NCI-H1105 treated with DMSO at 0.1 percent for 48 hours (cell line): ENCODE measurements at regions not wholly inside any gene's neighbourhood (a gene's known extent, or its start where the extent isn't known, plus 50 kb on each side); places are given as distances from the start of the nearest gene placed in this dataset.

ENCODE experiments used
- DNase-seq: peaks from one replicate; lab custom pipeline; 2025; lab: John Stamatoyannopoulos, UW

DNA sequence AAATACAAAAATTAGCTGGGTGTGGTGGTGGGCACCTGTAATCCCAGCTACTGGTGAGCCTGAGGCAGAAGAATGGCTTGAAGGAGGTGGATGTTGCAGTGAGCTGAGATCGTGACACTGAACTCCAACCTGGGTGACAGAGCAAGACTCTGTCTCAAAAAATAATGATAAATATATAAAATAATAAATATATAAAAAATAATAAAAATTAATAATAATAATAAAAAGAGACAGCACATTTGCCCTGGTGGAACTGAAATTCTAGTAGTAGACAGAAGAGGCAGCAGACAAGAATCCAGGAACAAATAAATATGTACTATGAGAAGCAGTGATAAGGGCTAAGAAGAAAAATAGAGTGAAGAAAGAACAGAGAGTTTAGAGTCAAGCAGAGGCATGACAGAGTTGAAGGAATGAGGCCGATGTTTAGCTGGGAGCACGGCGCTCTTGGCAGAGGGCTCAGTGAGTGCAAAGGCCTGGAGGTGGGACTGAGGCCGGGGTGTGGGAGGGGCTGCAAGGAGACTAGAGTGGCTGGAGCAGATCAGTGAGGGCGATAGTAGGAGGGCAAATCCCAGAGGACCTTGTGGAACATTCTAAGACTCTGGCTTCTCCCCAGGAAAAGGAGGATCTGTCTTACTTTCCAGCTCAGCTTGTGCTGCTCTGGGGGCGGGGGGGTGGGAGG lies 410.3 kb downstream of the MN1 start:
- DNase-seq: no peak

DNA sequence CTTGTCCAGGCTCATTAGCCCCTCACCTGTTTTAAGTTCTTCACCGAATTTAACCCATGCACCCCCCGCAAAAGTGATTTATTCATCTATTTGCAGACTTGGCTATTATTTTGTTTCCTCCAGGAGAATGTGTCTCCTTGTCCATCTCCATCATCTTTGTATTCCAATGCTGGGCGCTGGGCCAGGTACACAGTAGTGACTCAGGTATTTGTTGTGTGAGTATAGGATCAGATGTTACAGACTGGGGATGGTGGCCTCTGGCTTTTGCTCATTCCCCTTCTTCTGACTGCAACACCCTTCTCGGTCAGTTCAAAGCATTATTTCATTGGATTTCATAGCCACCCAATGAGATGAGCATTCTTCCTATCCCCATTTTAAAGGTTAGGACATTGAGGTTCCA lies 408.2 kb downstream of the MN1 start:
- no peak for DNase-seq

GRCh38 chr22:27394806-27395404 lies 406.7 kb downstream of the MN1 start:
- DNase-seq: no peak

- DNase-seq: no peak
Observed at GRCh38 chr22:27397036-27397953, 404.3 kb downstream of the MN1 start.

DNA sequence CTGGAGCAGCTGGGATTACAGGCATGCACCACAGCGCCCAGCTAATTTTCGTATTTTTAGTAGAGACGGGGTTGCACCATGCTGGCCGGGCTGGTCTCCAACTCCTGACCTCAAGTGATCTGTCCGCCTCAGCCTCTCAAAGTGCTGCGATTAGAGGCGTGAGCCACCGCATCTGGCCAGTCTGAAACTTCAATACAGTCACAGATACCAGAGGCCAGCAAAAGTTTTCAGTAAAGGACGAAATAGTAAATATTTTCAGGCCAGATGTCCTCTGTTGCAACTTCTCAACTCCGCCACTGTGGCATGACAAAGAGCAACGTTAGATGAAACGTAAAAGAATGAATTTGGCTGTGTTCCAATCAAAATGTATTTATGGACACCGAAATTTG lies 403.6 kb downstream of the MN1 start:
- no peak for DNase-seq

DNA sequence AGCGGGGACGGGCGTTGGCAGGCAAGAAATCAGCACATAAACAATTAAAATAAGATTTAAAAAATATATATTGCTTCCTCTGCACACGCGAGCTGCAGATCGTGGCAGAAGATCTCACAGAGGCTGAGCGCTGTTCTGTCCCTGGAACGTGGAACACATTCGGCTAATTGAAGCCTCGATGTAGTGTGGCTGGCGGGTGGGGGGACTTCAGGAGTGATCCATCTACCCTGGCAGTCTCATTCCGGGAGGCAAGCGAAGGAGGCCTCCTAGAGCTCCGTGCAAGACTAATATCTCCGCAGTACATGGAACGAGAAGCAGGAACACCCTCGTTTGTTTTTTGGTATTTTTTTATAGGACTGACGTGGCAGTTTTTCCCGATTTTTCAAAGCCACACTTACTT lies 402.4 kb downstream of the MN1 start:
- DNase-seq: no peak

DNA sequence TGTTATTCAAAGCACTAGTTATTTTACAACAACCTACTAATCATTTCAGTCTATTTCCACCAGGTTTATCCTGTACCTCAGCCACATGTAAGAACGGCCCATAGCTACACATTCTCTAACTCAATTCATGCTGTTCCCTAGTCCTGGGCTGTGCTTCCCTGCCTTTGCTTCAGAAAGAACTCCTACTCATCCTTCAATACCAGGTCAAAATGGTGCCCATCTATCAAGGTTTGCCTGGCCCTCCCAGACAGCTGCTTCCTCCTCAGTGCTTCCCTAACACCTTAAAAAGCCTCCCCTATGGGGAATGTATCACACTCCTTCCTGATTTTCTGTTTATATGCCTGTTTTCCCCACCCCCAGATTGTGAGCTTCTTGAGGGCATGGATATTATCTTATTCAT lies 400.7 kb downstream of the MN1 start:
- no peak for DNase-seq

GRCh38 chr22:27401321-27401720 lies 400.2 kb downstream of the MN1 start:
- no peak for DNase-seq

DNA sequence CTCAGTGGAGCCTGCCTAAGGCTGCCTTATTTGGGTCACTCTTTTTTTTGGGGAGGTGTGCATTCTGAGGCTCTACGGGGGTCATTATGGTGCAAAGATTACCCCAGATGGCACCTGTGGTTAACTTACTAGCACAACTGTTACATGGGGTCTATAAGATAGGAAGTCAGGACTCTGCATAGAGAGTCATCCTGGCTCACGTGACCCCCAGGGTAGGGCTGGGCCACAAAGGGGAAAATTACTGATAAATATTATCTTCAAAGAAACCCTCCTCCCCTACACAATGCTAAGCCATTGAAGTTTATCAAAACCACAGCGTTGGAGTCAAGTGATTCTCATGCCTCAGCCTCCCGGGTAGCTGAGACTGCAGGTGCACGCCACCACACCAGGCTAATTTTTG lies 397.1 kb downstream of the MN1 start:
- DNase-seq: no peak

GRCh38 chr22:27405672-27406388 lies 395.7 kb downstream of the MN1 start:
- DNase-seq: no peak

DNA sequence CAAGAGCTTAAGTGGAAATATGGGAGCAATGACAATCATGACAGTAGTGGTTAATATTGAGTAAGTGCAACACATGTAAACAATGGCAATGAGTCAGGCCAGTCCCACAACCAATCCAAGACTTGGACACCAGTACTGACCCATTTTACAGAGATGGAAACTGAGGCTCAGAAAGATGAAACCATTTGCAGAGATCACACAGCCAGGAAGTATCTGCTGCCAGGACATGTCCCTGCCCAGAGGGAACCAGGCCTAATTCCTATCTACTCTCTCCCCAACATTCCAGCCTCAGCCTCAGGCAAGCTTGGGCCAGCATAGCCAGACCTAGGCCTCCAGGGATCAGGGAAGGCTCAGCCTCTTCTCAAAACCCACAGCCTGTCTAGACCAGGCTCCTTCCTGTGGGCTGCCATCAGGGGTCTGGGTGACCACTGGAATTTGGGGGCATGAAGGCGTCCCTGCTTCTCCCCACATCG lies 395.1 kb downstream of the MN1 start:
- no peak for DNase-seq

DNA sequence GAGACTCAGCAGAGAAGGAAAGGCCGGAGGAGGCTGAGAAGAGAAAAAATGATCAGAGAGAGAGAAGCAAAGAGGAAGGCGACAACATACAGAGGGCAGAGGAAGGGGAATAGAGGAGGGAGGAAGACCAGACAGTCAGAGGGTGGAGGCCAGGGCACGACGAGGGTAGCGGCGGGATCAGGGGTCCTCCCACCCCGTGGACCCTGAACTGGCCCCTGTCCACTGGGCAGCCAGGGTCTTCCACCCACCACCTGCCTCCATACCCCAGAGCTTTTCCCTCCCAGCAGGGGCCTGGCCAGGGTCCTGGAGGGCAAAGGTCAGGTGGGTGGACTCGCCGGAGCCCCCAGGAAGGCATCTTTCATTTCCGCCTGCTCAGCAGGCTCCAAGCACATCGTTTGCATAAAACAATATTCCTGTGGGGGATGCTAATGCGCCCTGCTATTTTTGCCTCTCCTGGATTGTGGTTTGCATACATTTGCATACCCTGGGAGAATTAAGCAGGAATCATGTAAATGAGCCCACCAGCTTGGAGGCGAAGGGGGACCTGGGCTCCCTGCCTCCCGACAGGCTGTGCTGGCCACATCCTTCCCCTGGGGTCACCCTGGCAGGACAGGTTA lies 394.1 kb downstream of the MN1 start:
- no peak for DNase-seq

- DNase-seq: no peak
Observed at GRCh38 chr22:27408068-27408467, 393.5 kb downstream of the MN1 start.

DNA sequence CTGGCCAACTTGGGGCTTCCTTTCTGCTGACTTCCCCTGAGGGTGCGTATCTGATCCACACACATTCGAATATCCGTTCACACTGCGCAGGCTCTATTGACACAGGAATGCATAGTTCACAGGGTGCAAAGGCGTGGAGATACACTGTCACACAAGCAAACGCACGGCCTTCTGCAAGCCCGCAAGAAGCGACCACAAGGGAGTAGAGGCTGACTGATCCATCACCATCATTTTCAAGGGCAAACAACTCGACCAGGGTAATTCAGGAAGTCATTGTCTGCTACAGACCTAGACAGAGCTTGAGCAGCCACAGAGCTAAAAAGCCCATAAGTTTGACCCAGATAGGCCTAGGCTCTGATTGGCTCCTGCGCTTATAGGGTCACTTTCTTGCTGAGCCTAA lies 392.3 kb downstream of the MN1 start:
- DNase-seq: no peak

DNA sequence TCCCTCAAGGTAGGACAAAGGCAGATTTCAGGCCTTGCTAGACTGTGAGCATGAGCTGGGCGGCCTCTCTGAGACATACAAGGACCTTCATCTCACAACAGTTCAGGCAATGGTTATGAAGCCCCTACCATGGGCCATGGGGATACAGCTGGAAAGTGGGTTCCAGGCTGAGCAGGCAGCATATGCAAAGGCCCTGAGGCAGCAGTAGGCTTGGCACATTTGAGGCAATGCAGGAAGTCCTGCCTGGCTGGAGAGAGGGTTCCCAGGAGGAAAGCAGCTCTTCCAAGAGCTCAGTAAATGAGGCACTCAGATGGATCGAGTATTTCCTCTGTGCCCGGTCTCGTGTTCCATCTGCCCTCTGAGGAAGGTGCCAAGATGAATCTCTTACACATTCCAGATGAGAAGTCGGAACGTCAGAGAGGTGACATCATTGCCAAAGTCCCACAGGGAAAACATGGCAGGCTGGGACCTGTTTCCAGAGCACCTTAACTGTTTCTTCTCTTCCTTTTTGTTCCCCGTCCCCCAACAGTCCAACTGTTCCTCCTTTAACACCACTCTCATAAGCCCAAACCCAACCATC lies 388.6 kb downstream of the MN1 start:
- DNase-seq: no peak

DNA sequence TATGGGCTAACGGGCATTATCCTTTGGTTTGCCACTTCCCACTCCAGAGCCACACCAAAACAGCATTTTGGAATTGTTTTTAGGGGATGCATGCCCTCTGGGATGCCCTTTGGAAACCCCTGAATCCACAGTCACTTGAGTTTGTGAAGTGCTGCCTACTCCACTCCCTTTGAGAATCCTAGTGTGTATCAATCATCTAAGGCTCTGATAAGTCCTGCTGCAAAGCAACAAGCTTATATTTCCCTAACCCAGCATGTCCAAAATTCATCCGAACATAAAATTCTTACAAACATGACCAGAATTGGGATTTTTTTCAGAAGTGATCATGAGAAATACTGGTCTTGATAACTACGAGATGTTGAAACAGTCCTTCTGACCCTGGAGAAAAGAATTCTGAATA lies 387.9 kb downstream of the MN1 start:
- no peak for DNase-seq

DNA sequence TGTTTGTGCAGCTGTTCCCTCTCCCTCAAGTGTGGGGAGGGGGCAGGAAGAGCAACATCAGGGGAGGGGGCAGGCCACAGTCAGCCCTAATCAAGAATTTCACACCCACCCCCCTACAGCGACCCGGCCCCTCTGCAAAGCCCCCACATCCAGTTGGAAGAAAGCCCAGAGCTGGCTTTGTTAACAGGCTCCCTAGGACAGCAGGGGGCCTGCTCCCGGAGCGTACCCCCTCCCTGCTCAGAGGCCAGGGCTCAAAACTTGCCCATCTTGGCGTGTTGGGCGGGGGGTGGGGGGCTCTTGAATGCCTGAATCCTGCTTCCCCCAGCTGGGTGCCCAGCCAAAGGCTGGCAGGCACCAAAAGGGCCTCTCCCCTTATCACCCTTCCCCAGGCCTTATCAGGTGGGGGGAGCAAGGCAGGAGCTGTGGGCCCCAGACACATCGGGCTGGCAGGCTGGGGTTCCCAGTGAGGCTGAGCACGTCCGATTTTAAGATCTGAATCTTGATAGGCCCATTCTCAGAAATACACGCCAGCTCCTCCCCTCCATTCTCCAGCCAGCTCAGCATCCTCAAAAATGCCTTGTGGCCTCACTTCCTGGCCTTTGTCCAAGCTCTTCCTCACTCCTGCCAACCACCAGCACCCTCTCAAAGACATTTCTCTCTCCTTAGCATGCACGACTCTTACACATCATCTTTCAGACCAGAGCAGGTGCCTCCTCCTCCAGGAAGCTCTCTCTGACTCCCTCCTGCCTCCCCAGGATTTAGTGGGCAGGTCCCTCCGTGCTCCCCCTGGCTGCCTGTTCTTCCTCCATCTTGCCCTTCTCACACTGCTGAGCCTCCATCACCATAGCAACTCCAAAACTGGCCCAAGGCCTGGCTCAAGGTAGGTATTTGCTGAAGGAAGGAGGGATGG lies 384.8 kb downstream of the MN1 start:
- peak; percentile 73 for DNase-seq

DNA sequence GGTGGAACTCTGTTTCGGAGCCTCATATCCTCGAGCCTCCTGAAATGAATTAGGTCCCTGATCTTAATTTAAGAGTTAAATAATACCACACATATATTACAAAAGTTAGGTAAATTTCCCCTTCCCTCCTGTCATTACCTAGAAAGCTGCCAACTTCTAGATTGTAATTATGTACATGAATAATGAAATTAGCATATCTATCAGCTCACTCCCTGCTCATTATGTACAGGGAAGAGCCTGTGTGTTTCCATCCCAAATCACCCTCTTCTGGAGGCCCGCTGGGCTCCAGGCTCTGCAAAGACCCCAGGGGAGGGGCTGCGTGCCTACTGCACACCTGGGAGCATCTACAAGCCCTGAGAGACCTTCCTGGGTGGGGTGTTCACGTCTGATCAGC lies 384.1 kb downstream of the MN1 start:
- DNase-seq: no peak

DNA sequence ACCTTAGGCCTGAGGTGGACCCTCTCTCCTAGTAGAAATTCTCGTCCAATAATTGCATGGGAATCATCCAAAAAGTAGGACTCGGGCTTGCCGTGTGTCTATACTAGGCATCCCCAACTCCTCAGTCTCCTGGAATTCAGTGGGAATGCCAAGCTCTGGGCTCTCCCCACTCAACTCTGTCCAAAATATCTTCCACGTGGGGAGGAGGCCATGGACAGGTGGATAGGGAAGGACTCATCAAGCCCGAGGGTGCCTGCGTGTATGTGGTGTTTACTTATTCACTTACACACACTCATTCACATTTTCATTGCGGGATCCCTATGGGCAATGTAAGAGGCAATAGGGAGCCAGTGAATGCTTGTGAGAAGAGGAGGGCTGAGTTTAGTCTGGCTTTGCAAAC lies 383.3 kb downstream of the MN1 start:
- DNase-seq: no peak

- DNase-seq: no peak
Observed at GRCh38 chr22:27419473-27419872, 382.1 kb downstream of the MN1 start.
